ENCODE measurements at regions not wholly inside any gene's neighbourhood (a gene's known extent, or its start where the extent isn't known, plus 50 kb on each side); places are given as distances from the start of the nearest gene placed in this dataset.

GRCh38 chr5:133792655-133793054 is 175.8 kb downstream of the C5orf15 start:
- Histone ChIP-seq H3K9me3 (ENCODE audit: severe bottlenecking) (no peaks in the 10 kb centered on the region), H3K27me3 (ENCODE audit: insufficient read depth, low read depth, severe bottlenecking) (no peaks in the 10 kb centered on the region), H3K27ac (no peak overlapping the region), H3K4me3 (ENCODE audit: low read depth, low read length) (no peak overlapping the region), H3K36me3 (no peaks in the 10 kb centered on the region)
- no peak for TF ChIP-seq CTCF (IDR thresholded peaks at IDR 0.05; ENCODE audit: low read depth, low read length)
- DNase-seq, result no peak

GRCh38 chr5:133792024-133792423 is 176.4 kb downstream of the C5orf15 start:
- TF ChIP-seq CTCF (IDR thresholded peaks at IDR 0.05; ENCODE audit: low read depth, low read length), result no peak
- Histone ChIP-seq H3K9me3 (ENCODE audit: severe bottlenecking) (no peaks in the 10 kb centered on the region), H3K27me3 (ENCODE audit: insufficient read depth, low read depth, severe bottlenecking) (no peaks in the 10 kb centered on the region), H3K27ac (no peak overlapping the region), H3K4me3 (ENCODE audit: low read depth, low read length) (no peak overlapping the region), H3K36me3 (no peaks in the 10 kb centered on the region)
- DNase-seq, result no peak

- no peak overlapping the region for H3K4me3 ChIP-seq (ENCODE audit: low read depth, low read length)
- TF ChIP-seq CTCF (IDR thresholded peaks at IDR 0.05; ENCODE audit: low read depth, low read length), result no peak
- H3K9me3 ChIP-seq (ENCODE audit: severe bottlenecking), result no peaks in the 10 kb centered on the region
- H3K27me3 ChIP-seq (ENCODE audit: insufficient read depth, low read depth, severe bottlenecking), result no peaks in the 10 kb centered on the region
- DNase-seq, result no peak
- H3K27ac ChIP-seq, result no peak overlapping the region
- no peaks in the 10 kb centered on the region for H3K36me3 ChIP-seq
Measured at GRCh38 chr5:133790898-133791297, 177.5 kb downstream of the C5orf15 start.

- H3K27me3 ChIP-seq (ENCODE audit: insufficient read depth, low read depth, severe bottlenecking), result no peaks in the 10 kb centered on the region
- no peak overlapping the region for H3K27ac ChIP-seq
- no peaks in the 10 kb centered on the region for H3K9me3 ChIP-seq (ENCODE audit: severe bottlenecking)
- no peak for DNase-seq
- H3K4me3 ChIP-seq (ENCODE audit: low read depth, low read length), result no peak overlapping the region
- H3K36me3 ChIP-seq, result no peaks in the 10 kb centered on the region
- TF ChIP-seq CTCF (IDR thresholded peaks at IDR 0.05; ENCODE audit: low read depth, low read length), result no peak
Measured at GRCh38 chr5:133789428-133789827, 177.1 kb upstream of the FSTL4 start.

GRCh38 chr5:133788121-133788520 is 175.8 kb upstream of the FSTL4 start:
- H3K4me3 ChIP-seq (ENCODE audit: low read depth, low read length), result no peak overlapping the region
- H3K27me3 ChIP-seq (ENCODE audit: insufficient read depth, low read depth, severe bottlenecking), result no peaks in the 10 kb centered on the region
- no peaks in the 10 kb centered on the region for H3K36me3 ChIP-seq
- no peaks in the 10 kb centered on the region for H3K9me3 ChIP-seq (ENCODE audit: severe bottlenecking)
- H3K27ac ChIP-seq, result no peak overlapping the region
- DNase-seq, result no peak
- no peak for TF ChIP-seq CTCF (IDR thresholded peaks at IDR 0.05; ENCODE audit: low read depth, low read length)

GRCh38 chr5:133786420-133786819 is 174.1 kb upstream of the FSTL4 start:
- no peaks in the 10 kb centered on the region for H3K27me3 ChIP-seq (ENCODE audit: insufficient read depth, low read depth, severe bottlenecking)
- H3K4me3 ChIP-seq (ENCODE audit: low read depth, low read length), result no peak overlapping the region
- H3K9me3 ChIP-seq (ENCODE audit: severe bottlenecking), result no peaks in the 10 kb centered on the region
- H3K36me3 ChIP-seq, result no peaks in the 10 kb centered on the region
- no peak for DNase-seq
- no peak overlapping the region for H3K27ac ChIP-seq
- TF ChIP-seq CTCF (IDR thresholded peaks at IDR 0.05; ENCODE audit: low read depth, low read length), result no peak
